AG04449 (cell line): ENCODE measurements at regions not wholly inside any gene's neighbourhood (a gene's known extent, or its start where the extent isn't known, plus 50 kb on each side); places are given as distances from the start of the nearest gene placed in this dataset.

Experiments
- CTCF ChIA-PET: fragments of 350-600 bp; formaldehyde crosslinking; extraction: SDS; loops from one replicate; lab custom pipeline; 2021; ENCODE audit warnings: antibody characterized with exemption; lab: Yijun Ruan, JAX
- POLR2A ChIA-PET: fragments of 400-600, 350-600 bp; formaldehyde crosslinking; extraction: SDS; loops from one replicate; lab custom pipeline; 2020; ENCODE audit warnings: antibody characterized with exemption, inconsistent platforms; lab: Yijun Ruan, JAX
- DNase-seq: peaks from one replicate; pipeline ENCODE4 v3.0.0-alpha.2; 2010; ENCODE audit warnings: low read depth, low spot score
- H3K4me3 ChIP-seq: 2 replicates; pipeline ENCODE4 v1.5.1; 2011; ENCODE audit warnings: low read depth, mild to moderate bottlenecking, control low read depth, low read length
- TF ChIP-seq, protein P1 (sequence below): IDR thresholded peaks from one replicate; pipeline ENCODE4 v1.5.1; 2011; ENCODE audit warnings: mild to moderate bottlenecking, moderate library complexity, low read length, control low read depth, inconsistent platforms; ENCODE audit not compliant: insufficient read depth; ENCODE audit errors: missing control alignments

DNA sequence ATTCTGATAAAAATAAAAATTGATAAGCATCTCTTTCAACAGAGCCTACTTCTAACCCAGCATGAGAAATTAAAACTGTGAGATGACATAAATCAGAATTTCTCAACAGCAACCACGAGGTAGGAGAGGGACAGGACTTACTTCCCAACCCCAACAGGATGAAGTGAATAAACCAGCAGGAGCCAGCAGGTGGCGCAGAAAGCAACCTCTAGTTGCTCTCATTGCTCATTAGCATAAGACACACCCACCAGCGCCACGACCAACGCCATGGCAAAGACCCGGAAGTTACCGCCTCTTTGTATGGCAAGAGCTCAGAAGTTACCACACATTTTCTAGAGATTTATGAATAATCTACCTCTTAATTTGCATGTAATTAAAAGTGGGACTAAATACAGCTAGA is 189.4 kb upstream of the CDH8 start:
- TF ChIP-seq, protein P1, sequence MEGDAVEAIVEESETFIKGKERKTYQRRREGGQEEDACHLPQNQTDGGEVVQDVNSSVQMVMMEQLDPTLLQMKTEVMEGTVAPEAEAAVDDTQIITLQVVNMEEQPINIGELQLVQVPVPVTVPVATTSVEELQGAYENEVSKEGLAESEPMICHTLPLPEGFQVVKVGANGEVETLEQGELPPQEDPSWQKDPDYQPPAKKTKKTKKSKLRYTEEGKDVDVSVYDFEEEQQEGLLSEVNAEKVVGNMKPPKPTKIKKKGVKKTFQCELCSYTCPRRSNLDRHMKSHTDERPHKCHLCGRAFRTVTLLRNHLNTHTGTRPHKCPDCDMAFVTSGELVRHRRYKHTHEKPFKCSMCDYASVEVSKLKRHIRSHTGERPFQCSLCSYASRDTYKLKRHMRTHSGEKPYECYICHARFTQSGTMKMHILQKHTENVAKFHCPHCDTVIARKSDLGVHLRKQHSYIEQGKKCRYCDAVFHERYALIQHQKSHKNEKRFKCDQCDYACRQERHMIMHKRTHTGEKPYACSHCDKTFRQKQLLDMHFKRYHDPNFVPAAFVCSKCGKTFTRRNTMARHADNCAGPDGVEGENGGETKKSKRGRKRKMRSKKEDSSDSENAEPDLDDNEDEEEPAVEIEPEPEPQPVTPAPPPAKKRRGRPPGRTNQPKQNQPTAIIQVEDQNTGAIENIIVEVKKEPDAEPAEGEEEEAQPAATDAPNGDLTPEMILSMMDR = peak; percentile 2
- H3K4me3 ChIP-seq = no peak overlapping the region
- DNase-seq = no peak
- ChIA-PET CTCF (no interaction called here), POLR2A (no interaction called here)

DNA sequence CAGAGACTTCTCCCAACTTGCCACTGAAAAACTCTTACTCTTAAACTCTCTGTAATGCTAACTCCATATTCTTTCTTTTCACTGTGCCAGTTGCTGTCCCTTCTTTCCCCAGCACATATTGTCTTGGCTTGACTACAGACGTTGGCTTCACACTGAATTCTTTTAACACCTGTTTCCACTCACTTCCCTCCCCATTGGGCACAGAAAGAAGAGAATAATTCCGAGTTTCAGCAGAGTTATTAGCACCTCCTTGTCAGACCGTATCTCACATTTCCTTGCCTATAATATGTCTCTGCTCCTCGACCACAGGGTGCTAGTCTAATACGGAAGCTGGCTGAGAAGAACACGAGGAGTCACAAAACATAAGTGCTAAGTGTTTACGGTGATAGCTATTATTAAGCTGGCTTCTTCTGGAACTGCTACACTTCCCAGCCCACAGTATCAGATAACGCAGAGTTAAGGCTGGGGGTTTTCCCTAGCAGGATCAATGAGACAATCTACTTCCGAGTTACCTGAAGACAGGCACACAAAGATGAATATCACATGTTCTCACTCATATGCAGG is 188.5 kb upstream of the CDH8 start:
- no peak overlapping the region for H3K4me3 ChIP-seq
- ChIA-PET POLR2A (no interaction called here), CTCF (no interaction called here)
- TF ChIP-seq, protein P1 = no peak
- no peak for DNase-seq

DNA sequence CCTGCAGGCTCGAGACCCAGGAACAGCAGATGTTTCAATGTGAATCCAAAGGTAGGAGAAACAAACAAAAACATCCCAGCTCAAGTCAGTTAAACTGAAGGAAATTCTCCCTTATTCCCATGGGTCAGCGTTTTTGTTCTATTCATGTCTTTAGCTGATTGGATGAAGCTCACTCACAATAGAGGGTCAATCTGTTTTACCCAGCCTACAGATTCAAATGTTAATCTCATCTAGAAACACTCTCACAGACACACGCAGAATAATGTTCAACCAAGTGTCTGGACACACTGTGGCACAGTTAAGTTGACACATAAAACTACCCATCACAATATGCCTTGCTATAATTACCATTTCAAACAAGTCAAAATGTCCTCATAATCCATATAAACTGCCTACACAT is 180.6 kb upstream of the CDH8 start:
- CTCF ChIA-PET = no interaction called here
- TF ChIP-seq, protein P1 = no peak
- DNase-seq = no peak
- POLR2A ChIA-PET = no interaction called here
- H3K4me3 ChIP-seq = no peak overlapping the region

DNA sequence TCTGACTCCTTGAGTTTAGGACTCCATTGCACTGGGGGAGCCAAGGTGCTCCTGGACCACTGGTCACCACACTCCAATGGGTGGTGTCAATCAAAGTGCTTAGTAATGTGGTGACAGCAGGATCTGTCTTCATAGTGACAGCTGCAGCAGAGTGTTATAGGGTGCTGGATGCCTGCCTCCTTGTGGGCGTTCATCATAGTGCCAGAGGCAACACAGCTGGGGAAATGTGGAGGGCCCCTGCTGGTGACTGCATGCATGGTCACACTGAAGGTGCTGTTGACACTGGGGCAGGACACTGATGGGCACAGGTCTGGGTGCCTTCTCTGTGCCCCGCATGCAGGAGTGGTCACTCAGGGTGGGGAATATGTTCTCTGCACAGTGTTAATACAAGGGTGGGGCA is 177.5 kb upstream of the CDH8 start:
- no peak overlapping the region for H3K4me3 ChIP-seq
- DNase-seq = no peak
- POLR2A ChIA-PET = no interaction called here
- CTCF ChIA-PET = no interaction called here
- TF ChIP-seq, protein P1 = no peak

DNA sequence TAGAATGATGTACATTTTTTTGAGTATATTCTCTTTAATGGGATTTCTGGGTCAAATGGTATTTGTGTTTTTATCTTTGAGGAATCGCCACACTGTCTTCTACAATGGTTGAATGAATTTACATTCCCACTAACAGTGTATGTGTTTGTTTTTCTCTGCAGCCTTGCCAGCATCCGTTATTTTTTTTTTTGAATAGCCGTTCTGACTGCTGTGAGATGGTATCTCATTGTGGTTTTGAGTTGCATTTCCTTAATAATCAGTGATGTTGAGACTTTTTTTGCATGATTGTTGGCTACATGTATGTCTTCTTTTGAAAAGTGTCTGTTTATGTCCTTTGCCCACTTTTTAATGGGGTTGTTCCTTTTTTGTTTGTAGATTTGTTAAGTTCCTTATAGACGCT is 172.7 kb upstream of the CDH8 start:
- DNase-seq = no peak
- CTCF ChIA-PET = no interaction called here
- POLR2A ChIA-PET = no interaction called here
- TF ChIP-seq, protein P1 = no peak
- no peak overlapping the region for H3K4me3 ChIP-seq

DNA sequence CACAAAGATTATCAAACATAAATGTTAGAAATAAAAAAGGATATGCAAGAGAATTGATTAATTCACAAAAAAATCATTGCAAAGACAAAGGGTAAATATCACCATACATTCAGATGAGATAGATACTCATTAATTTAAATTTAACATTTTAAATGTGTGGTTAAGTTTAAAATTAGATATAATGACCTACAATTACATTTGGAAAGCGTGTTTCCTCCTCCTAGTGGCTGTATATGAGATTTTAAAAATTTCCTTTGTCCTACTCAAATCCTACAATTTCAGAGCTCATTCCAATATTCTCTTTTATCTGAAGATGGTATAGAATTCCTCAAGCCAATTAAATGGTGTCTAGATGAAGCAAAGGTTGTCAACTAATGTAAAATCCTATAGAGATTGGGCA is 169.2 kb upstream of the CDH8 start:
- TF ChIP-seq, protein P1 = no peak
- DNase-seq = no peak
- ChIA-PET CTCF (no interaction called here), POLR2A (no interaction called here)
- H3K4me3 ChIP-seq = no peak overlapping the region
